BJ (cell line): ENCODE measurements at regions not wholly inside any gene's neighbourhood (a gene's known extent, or its start where the extent isn't known, plus 50 kb on each side); places are given as distances from the start of the nearest gene placed in this dataset.
"Not testable (repeated sequence)": the region's sequence is repeated elsewhere in the genome, so short reads cannot be mapped to it uniquely, and the experiment has no call there.

ENCODE experiments used
- CTCF ChIA-PET: fragments of 350-600 bp; formaldehyde crosslinking; extraction: SDS; loops from one replicate; lab custom pipeline; 2021; ENCODE audit warnings: antibody characterized with exemption, inconsistent platforms; lab: Yijun Ruan, JAX
- POLR2A ChIA-PET: fragments of 300-600 bp; sonication (Branson Sonifier 250); formaldehyde crosslinking; extraction: SDS; loops from one replicate; lab custom pipeline; 2021; ENCODE audit warnings: antibody characterized with exemption; lab: Charles Lee
- DNase-seq: peaks from one replicate; pipeline ENCODE4 v3.0.0-alpha.2; 2011; ENCODE audit warnings: low read depth
- H3K27me3 ChIP-seq: 2 replicates; pipeline ENCODE4 v1.6.0; 2011; ENCODE audit warnings: low read length; ENCODE audit not compliant: control insufficient read depth, insufficient read depth
- H3K36me3 ChIP-seq: 2 replicates; pipeline ENCODE4 v1.5.1; 2011; ENCODE audit warnings: low read length; ENCODE audit not compliant: control insufficient read depth, insufficient read depth
- H3K4me3 ChIP-seq: 2 replicates; pipeline ENCODE4 v1.5.1; 2011; ENCODE audit warnings: low read depth, mild to moderate bottlenecking, control low read depth, low read length
- CTCF ChIP-seq: IDR thresholded peaks from 2 replicates; pipeline ENCODE4 v1.5.1; 2011; ENCODE audit warnings: low read depth, mild to moderate bottlenecking, control low read depth, inconsistent platforms, low read length, moderate library complexity; ENCODE audit not compliant: insufficient read depth

- TF ChIP-seq CTCF = no peak
- H3K4me3 ChIP-seq = no peak overlapping the region
- no peaks in the 10 kb centered on the region for H3K36me3 ChIP-seq
- H3K27me3 ChIP-seq = no peaks in the 10 kb centered on the region
- no peak for DNase-seq
- ChIA-PET POLR2A (no interaction called here), CTCF (no interaction called here)
Measured at GRCh38 chr1:55800503-55800902, 585.3 kb upstream of the USP24 start.

- no peaks in the 10 kb centered on the region; the same call in 1 of the 2 replicates for H3K27me3 ChIP-seq
- H3K4me3 ChIP-seq = no peak overlapping the region
- H3K36me3 ChIP-seq = no peaks in the 10 kb centered on the region
- no peak for TF ChIP-seq CTCF
- no peak for DNase-seq
- ChIA-PET CTCF (interaction anchor here (1.2 kb wide), 1 partner anchor 20 kb away, joined by 4 read pairs; no protein-coding TSS in a partner anchor), POLR2A (no interaction called here)
Measured at GRCh38 chr1:55793856-55794255, 578.7 kb upstream of the USP24 start.

GRCh38 chr1:55792870-55793269 is 577.7 kb upstream of the USP24 start:
- POLR2A ChIA-PET = no interaction called here
- no peak for TF ChIP-seq CTCF
- no peak overlapping the region for H3K4me3 ChIP-seq
- no peaks in the 10 kb centered on the region; the same call in 1 of the 2 replicates for H3K27me3 ChIP-seq
- H3K36me3 ChIP-seq = no peaks in the 10 kb centered on the region
- no peak for DNase-seq
- CTCF ChIA-PET = interaction anchor here (1.0 to 1.2 kb wide), 3 partner anchors 12 to 19 kb away, joined by 3 to 4 read pairs (median 4); no protein-coding TSS in a partner anchor

GRCh38 chr1:55789466-55789865 is 574.3 kb upstream of the USP24 start:
- ChIA-PET POLR2A (no interaction called here), CTCF (no interaction called here)
- no peak for TF ChIP-seq CTCF
- DNase-seq = no peak
- Histone ChIP-seq H3K36me3 (no peaks in the 10 kb centered on the region), H3K27me3 (no peaks in the 10 kb centered on the region; the same call in 1 of the 2 replicates), H3K4me3 (no peak overlapping the region)

GRCh38 chr1:55786396-55786795 is 571.2 kb upstream of the USP24 start:
- Histone ChIP-seq H3K27me3 (no peaks in the 10 kb centered on the region), H3K4me3 (no peak overlapping the region), H3K36me3 (no peaks in the 10 kb centered on the region)
- ChIA-PET POLR2A (no interaction called here), CTCF (no interaction called here)
- no peak for TF ChIP-seq CTCF
- DNase-seq = no peak

- H3K4me3 ChIP-seq = not testable (repeated sequence)
Measured at GRCh38 chr1:55784941-55785450, 569.8 kb upstream of the USP24 start.

More at GRCh38 chr1:55784941-55785450, 569.8 kb upstream of the USP24 start:
- CTCF ChIA-PET, POLR2A ChIA-PET, H3K36me3 ChIP-seq, DNase-seq, H3K27me3 ChIP-seq: not testable (repeated sequence)
